Liver (tissue), 8 donors: ENCODE measurements at regions not wholly inside any gene's neighbourhood (a gene's known extent, or its start where the extent isn't known, plus 50 kb on each side); places are given as distances from the start of the nearest gene placed in this dataset.

ENCODE experiments used
- DNase-seq: peaks from one replicate; pipeline ENCODE4 v3.0.0-alpha.2; 2017; ENCODE audit warnings: low spot score
- H3K27ac ChIP-seq, 2 donors: one replicate each; pipeline ENCODE4 v1.7.0; 2013; ENCODE audit warnings: inconsistent platforms in 2 of 2, low read length in 2 of 2, control low read depth in 1 of 2, low read depth in 1 of 2, mild to moderate bottlenecking in 1 of 2
- H3K27me3 ChIP-seq, 4 donors: one replicate each; pipeline versions ENCODE4 v1.6.1 to v1.7.0; 2013; ENCODE audit warnings: low read length in 3 of 4, inconsistent platforms in 1 of 4, mild to moderate bottlenecking in 1 of 4, moderate library complexity in 1 of 4; ENCODE audit not compliant: control insufficient read depth in 4 of 4, insufficient read depth in 4 of 4
- H3K36me3 ChIP-seq, 4 donors: one replicate each; pipeline versions ENCODE4 v1.6.1 to v1.7.0; 2013; ENCODE audit warnings: low read length in 3 of 4, mild to moderate bottlenecking in 3 of 4, low read depth in 1 of 4, moderate library complexity in 1 of 4; ENCODE audit not compliant: control insufficient read depth in 4 of 4, insufficient read depth in 3 of 4
- H3K4me1 ChIP-seq, 4 donors: one replicate each; pipeline versions ENCODE4 v1.6.1 to v1.7.0; 2013; ENCODE audit warnings: low read length in 3 of 4, mild to moderate bottlenecking in 3 of 4, moderate library complexity in 1 of 4; ENCODE audit not compliant: control insufficient read depth in 4 of 4, insufficient read depth in 4 of 4
- H3K4me3 ChIP-seq, 3 donors: one replicate each; pipeline versions ENCODE4 v1.6.1 to v1.7.0; 2013; ENCODE audit warnings: low read length in 3 of 3, control low read depth in 1 of 3, low read depth in 1 of 3, mild to moderate bottlenecking in 1 of 3
- H3K9ac ChIP-seq, 2 donors: one replicate each; pipeline ENCODE4 v1.7.0; 2013; ENCODE audit warnings: low read length in 2 of 2, mild to moderate bottlenecking in 2 of 2, moderate library complexity in 2 of 2, control low read depth in 1 of 2, low read depth in 1 of 2
- H3K9me3 ChIP-seq, 4 donors: one replicate each; pipeline versions ENCODE4 v1.6.1 to v1.7.0; 2013; ENCODE audit warnings: low read length in 3 of 4; ENCODE audit not compliant: control insufficient read depth in 4 of 4
- ATF3 ChIP-seq: IDR thresholded peaks from 2 replicates; pipeline ENCODE4 v1.6.1; 2016; ENCODE audit warnings: antibody characterized with exemption
- CTCF ChIP-seq: fragments of 150-350 bp; IDR thresholded peaks from 2 replicates; pipeline ENCODE4 v1.5.1; 2017; ENCODE audit warnings: improper control_type of control experiment, low read depth, low read length; ENCODE audit not compliant: missing input control
- EGR1 ChIP-seq, 2 donors: IDR thresholded peaks; 2 replicates each; pipeline ENCODE4 v1.6.1; 2016 to 2018; ENCODE audit warnings: antibody characterized with exemption in 2 of 2, low read depth in 2 of 2
- FOXA1 ChIP-seq: IDR thresholded peaks from 2 replicates; pipeline ENCODE4 v1.6.1; 2016; ENCODE audit warnings: antibody characterized with exemption
- FOXA2 ChIP-seq: IDR thresholded peaks from 2 replicates; pipeline ENCODE4 v1.6.1; 2016; ENCODE audit warnings: antibody characterized with exemption
- GABPA ChIP-seq, 2 donors: IDR thresholded peaks in 1 of 2; conservative IDR thresholded peaks in 1 of 2; 2 replicates each; pipeline ENCODE4 v1.6.1; 2016; ENCODE audit warnings: antibody characterized with exemption in 2 of 2, mild to moderate bottlenecking in 1 of 2, moderate library complexity in 1 of 2
- HNF4A ChIP-seq, 2 donors: conservative IDR thresholded peaks; 2 replicates each; pipeline ENCODE4 v1.6.1; 2016; ENCODE audit warnings: antibody characterized with exemption in 2 of 2, mild to moderate bottlenecking in 2 of 2
- HNF4G ChIP-seq: IDR thresholded peaks from 2 replicates; pipeline ENCODE4 v1.6.1; 2016; ENCODE audit warnings: antibody characterized with exemption
- JUND ChIP-seq, 2 donors: IDR thresholded peaks; 2 replicates each; pipeline ENCODE4 v1.6.1; 2016; ENCODE audit warnings: antibody characterized with exemption in 2 of 2
- MAX ChIP-seq: IDR thresholded peaks from 2 replicates; pipeline ENCODE4 v1.6.1; 2016; ENCODE audit warnings: antibody characterized with exemption
- NR2F2 ChIP-seq: IDR thresholded peaks from 2 replicates; pipeline ENCODE4 v1.6.1; 2016; ENCODE audit warnings: antibody characterized with exemption
- RAD21 ChIP-seq, 2 donors: IDR thresholded peaks; 2 replicates each; pipeline ENCODE4 v1.6.1; 2016; ENCODE audit warnings: antibody characterized with exemption in 2 of 2, mild to moderate bottlenecking in 2 of 2
- REST ChIP-seq: IDR thresholded peaks from 2 replicates; pipeline ENCODE4 v1.6.1; 2016; ENCODE audit warnings: antibody characterized with exemption, mild to moderate bottlenecking
- RXRA ChIP-seq, 2 donors: IDR thresholded peaks; 2 replicates each; pipeline ENCODE4 v1.6.1; 2017 to 2018; ENCODE audit warnings: antibody characterized with exemption in 2 of 2, mild to moderate bottlenecking in 1 of 2
- SP1 ChIP-seq: IDR thresholded peaks from 2 replicates; pipeline ENCODE4 v1.6.1; 2018; ENCODE audit warnings: antibody characterized with exemption, mild to moderate bottlenecking
- TAF1 ChIP-seq: conservative IDR thresholded peaks from 2 replicates; pipeline ENCODE4 v1.6.1; 2016; ENCODE audit warnings: antibody characterized with exemption, mild to moderate bottlenecking
- YY1 ChIP-seq: IDR thresholded peaks from 2 replicates; pipeline ENCODE4 v1.6.1; 2016; ENCODE audit warnings: antibody characterized with exemption, mild to moderate bottlenecking
- ZBTB33 ChIP-seq: IDR thresholded peaks from 2 replicates; pipeline ENCODE4 v1.6.1; 2016; ENCODE audit warnings: antibody characterized with exemption
- WGBS: extraction: QIAGEN DNeasy Blood & Tissue Kit; methylation state at CpG from one replicate; pipeline ENCODE4 v1.1.7; 2013; 5-methylcytosine and 5-hydroxymethylcytosine counted together
- donor health status: healthy.
- donor health status: healthy.
- donor health status: healthy.
- donor health status: healthy.
- donor health status: healthy.

- H3K4me3 ChIP-seq: no peak overlapping the region
- DNase-seq: peak; percentile 9
- TF ChIP-seq TAF1: no peak
- TF ChIP-seq SP1: no peak
- no peak for TF ChIP-seq HNF4A (conservative IDR thresholded peaks at IDR 0.05)
- TF ChIP-seq YY1: no peak
- no peak for TF ChIP-seq ATF3
- TF ChIP-seq FOXA2: no peak
- TF ChIP-seq MAX: no peak
- no peak for TF ChIP-seq REST
- no peak for TF ChIP-seq JUND (IDR thresholded peaks at IDR 0.05)
- no peaks in the 10 kb centered on the region for H3K36me3 ChIP-seq
- H3K27me3 ChIP-seq: peaks cover 0 to 3% (median 0%) of the 10 kb centered on the region in 4 donors
- peaks cover 0 to 2% (median 0%) of the 10 kb centered on the region in 4 donors for H3K4me1 ChIP-seq
- no peak overlapping the region for H3K27ac ChIP-seq
- H3K9me3 ChIP-seq: no peaks in the 10 kb centered on the region
- H3K9ac ChIP-seq: no peak overlapping the region
- 93% methylated on average over 9 of the region's 9 CpGs for WGBS
Measured at GRCh38 chr14:101465795-101466448, 95.4 kb upstream of the DIO3 start.

- peaks cover 0 to 3% (median 0%) of the 10 kb centered on the region in 4 donors for H3K27me3 ChIP-seq
- H3K27ac ChIP-seq: no peak overlapping the region
- DNase-seq: peak; percentile 29
- no peaks in the 10 kb centered on the region for H3K36me3 ChIP-seq
- H3K4me3 ChIP-seq: no peak overlapping the region
- TF ChIP-seq YY1 (no peak), EGR1 (IDR thresholded peaks at IDR 0.05; ENCODE audit: low read depth in 2 of 2) (no peak), FOXA2 (no peak), MAX (no peak), JUND (IDR thresholded peaks at IDR 0.05) (no peak), NR2F2 (no peak), ZBTB33 (no peak), RXRA (IDR thresholded peaks at IDR 0.05) (no peak), GABPA (IDR thresholded peaks at IDR 0.05 in 1 of 2, conservative IDR thresholded peaks at IDR 0.05 in 1 of 2) (no peak), HNF4A (conservative IDR thresholded peaks at IDR 0.05) (no peak), CTCF (no peak), HNF4G (no peak), TAF1 (no peak), ATF3 (no peak), RAD21 (IDR thresholded peaks at IDR 0.05) (no peak), FOXA1 (no peak), SP1 (no peak)
- H3K4me1 ChIP-seq: peaks cover 0 to 2% (median 0%) of the 10 kb centered on the region in 4 donors
- no peaks in the 10 kb centered on the region for H3K9me3 ChIP-seq
- WGBS: 87% methylated on average over 17 of the region's 17 CpGs
- H3K9ac ChIP-seq: no peak overlapping the region
Measured at GRCh38 chr14:101466456-101467180, 94.7 kb upstream of the DIO3 start.
